ENCODE measurements at regions not wholly inside any gene's neighbourhood (a gene's known extent, or its start where the extent isn't known, plus 50 kb on each side); places are given as distances from the start of the nearest gene placed in this dataset.

DNA sequence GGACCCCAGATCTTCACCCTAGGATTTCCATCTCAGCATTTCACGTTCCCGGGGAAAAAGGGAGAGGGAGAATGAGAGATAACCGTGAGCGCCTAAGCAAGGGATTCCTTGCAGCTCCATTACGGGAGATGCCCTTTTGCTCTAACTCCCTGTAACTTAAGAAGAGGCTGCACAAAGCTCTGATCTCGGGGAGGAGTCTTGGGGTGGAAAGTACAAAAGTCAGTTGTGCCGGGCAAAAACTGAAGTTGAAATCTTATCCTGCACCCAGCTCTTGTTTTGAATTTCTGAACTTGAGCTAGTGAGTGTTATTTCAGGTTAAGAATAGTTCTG lies 256.4 kb upstream of the SOX21 start:
- DNase-seq = no peak

DNA sequence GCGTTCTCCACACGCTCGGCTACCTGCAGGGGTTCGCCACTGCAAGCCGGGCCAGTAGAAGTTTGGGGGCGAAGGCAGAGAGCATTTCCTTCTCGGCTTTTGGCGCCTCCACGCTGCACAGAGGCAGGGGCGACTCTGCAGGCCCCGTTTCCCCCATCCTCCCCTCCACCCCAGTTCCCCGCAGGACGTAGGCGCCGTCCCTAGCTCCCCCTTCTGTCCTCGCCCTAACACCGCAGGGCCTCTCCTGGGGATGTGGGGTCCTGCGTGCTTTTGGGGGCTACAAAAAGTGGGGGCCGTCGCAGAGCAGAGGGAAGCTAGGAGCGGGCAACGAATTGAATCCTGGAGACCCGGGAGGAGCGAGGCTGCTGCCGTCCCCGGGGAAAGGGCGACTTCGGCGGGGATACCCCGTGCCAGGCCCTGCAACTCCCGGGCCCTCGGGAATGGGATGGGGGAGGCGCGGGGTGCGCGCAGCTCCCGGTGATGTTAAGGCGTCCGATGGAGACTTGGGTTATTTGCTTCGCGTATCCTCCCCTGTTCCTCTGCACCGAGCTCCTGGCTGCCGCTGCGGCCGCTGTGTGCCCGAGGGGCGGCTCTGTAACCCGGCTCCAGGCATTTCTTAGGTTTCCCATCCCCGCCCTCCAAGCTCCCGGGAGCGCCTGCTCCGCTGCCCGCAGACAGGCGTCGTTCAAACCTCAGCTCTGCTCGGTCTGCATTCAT lies 255.9 kb upstream of the SOX21 start:
- no peak for DNase-seq

DNA sequence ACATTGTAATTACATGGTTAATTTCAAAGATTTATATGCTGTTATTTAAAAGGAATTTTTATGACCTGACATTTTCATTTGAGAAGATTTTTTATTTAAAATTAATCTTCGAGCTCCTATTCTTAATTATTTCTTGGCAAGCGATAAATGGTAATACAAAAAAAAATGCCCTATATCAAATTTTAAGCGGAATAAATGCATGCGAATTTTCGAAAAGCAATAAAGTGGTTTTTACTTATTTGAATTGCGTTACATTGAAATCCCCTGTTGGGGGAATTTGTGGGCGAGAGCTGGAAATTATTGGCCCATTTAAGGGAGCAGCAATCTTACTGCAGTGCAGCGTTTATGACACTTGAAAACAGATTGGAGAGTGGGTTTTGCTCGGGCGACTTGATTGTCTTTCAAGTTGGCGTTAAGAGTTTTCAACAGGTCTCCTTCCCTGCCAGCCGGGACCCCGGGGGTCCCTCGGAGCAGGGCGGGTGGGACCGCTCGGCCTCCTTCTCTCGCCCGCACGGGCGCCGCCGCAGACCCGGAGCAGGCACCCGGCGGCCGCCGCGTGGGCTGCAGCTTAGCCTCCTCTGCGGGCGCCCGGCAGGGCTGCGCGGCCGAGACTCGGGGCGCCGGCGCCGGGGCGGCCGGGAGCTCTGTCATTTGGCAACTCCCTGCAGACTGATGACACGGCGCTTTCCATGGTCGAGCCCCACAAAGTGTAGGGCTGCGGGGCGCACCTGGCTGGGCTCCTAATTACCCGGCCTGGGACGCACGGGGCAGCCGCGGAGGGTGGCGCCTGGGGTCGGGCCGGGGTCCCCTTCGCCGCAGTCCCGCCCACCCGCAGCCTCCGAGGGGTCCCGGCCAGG lies 255.1 kb upstream of the SOX21 start:
- DNase-seq = peak; percentile 5 to 12

DNA sequence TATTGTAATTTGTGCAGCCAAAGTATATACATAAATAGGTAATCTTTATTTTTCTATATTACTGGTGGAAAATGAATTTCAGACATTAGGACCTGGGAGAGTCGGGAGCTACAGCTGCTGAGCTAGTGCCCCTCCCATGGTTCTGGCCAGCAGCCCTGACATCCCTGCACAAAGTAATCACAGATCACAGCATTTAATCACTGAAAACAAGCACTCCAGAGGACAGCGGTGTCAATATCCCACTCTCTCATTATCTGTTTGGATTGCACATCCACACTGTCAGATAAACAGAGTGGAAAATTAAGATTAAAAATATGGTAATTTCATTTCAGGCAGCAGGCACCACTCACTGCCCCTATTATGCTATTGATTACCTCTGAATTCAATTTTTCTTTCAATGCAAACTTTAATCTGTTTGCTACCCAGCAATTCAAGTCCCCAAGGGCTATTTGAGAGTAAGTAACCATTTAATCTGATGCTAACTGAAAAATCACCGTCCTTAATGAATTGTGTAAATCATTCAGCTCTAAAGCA lies 254.1 kb upstream of the SOX21 start:
- no peak for DNase-seq

DNA sequence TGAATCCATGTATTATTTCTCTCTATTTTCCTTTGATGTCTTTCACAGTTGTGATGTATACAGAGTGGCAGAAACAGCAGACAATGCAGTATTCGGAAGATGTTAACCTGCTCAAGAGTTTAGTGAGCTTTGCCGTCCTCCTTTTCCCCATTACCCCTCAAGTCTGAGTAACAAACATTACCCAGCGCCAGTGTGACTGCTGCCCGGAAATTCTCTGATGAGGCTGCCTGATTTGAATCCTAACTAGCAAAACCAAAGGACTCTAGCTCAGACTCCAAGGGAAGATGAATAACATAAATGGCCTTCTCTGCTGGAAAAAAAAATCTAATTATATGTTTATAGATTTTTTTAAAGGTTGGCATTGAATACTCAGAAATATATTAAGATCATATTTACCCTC lies 247.3 kb upstream of the SOX21 start:
- no peak for DNase-seq

DNA sequence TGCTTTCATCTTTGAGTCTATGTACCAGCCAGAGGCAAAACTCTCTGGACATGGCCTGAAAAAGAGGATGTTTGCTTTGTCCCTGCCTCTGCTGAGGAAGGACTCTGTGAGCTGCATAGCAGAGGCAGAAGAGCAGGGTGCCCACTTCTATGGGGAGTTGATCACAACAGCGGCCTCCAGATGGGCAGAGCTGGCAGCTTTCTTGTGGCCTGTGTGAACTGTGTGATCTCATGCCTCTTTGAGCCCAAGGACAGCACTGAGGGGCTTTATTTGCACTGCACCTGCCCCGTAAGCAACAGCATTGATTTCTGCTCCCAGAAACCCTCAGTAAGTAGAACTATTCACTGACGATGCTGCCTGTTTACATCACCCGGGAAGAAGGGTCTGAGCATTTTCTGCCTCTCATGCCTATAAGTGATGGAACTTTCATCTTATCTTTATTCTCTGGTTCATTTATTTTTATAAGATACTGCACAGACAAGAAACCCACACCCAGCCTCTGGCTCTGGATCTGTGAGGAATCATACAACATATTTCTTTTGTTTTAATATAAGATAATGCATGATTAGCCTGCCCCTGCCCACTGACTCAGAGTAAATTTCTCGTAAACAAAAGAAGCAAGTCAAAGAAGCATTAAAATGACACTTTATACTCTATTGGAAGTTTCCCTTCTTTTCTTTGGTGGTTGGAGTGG lies 244.2 kb upstream of the SOX21 start:
- no peak for DNase-seq

DNA sequence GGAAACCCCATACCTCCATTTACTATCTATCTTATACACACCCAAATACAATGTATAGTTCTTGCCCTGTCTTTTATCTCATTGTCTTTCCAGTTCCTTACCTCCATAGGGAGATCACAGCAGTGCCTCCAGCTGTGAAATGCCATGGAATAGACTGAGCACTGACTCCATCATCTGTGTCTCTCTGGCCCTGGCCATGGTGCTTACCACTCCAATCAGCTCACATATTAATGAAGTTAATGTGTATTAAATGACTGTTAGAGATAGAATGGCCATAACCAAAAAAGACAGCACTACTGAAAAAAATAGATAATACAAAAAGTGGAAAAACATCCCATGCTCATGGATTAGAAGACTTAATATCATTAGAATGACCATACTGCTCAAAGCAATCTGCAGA lies 240.4 kb upstream of the SOX21 start:
- no peak for DNase-seq

DNA sequence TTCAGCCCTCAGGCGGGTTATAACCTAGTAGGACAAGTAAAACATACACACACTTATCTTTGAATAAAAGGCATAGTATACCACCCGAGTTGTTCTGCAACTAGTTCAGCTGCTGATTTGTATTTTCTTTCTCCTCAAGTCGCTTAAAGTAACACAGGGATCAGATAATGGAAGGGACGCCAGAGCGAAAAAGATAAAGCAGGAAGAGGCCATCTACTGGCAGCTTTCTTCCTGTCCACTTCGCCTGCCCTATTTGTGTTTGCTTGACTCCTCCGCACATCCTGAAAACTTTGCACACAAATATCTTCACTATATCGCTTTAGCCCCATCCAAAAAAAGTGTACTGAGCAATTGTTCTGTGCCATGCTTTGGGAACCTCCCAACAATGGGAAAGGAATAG lies 238.0 kb upstream of the SOX21 start:
- DNase-seq = no peak

DNA sequence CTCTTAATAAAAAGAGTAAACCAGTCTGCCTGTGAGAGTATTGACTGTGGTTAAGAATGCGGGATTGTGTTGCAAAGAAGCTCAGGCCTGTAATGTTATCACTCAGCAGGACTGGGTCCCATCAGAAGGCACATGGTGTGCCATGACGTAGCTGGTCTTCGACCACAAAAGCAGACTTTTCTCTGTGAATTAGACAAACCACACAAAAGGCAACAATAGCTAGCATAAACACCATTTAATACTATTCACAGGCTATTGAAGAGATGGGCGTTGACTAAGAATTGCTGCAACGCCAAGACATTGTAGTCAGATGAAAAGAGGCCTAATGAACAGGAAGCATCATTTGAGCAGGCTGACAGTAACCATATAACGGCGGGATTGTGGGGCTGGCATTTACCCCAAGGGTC lies 235.6 kb upstream of the SOX21 start:
- DNase-seq = no peak

DNA sequence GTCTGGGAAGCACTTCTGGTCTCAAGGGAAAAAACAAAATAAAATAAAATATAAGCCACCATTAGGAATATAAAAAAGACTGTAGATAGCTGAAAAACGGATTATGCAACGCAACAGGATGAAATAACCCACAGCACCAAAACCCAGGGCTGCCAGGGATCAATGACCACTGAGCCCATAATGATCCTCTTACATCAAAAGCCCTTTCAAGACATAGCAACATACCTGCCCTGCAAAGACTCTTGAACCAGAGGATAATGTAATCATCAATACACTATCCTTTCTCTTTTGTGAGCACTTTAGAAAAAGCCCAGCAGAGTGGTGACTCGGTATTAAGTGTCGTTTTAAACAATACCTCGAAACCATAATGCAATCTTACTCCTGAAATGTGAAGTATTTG lies 235.0 kb upstream of the SOX21 start:
- no peak for DNase-seq

DNA sequence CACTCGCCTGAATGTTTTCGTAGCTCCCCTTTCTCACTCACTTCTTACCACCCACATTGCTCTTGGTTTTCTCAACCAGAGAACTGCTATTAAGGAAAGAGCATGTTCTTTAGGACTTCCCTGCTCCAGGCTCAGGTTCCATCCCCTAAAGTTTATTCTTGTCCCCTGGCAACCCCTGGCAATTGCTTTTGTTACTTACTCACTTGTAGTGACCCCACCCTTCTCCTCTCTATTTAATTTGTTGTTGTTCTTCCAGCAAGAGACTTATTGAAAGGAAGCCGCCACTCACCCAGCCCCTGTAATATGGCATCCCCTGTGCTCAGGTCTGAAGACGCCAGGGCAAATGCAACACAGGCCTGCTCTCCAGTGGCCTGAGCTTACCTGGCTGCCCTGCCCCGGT lies 233.7 kb upstream of the SOX21 start:
- no peak for DNase-seq

DNA sequence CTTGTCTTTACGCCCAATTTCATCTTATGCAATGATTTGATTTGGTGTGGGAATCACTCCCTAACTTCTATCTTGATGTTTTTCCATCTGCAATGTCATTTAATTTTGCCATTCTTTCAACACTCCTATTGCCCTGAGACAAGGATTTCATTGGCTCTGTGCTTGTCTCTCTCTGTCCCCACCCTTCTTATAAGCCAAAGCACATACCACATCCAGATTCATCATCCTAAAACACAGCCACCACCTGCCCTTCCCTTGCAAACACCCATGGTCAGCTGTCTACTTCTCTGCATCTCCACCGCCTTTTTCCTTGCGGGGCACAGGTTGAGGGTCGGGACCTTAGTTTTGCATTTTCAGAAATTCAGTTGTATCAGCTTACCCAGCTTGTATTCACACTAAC lies 225.8 kb upstream of the SOX21 start:
- no peak for DNase-seq

DNA sequence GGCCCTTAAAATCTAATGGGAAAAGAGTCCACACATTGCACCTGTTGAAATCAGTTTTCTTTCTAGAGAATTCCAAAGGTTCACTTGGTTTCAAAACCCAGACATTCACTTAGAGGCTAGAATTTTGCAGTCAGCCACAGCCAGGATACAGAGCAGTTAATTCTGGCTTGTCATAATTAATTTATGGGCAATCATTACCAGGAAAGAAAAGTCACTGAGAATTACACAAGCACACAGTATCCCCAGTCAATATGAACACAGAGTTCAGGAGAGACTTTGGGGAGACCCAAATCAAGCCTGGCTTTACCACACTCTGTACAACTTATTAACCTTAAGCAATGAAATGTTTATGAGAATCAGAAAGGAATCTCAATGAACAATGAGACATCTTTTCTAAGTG lies 224.3 kb upstream of the SOX21 start:
- DNase-seq = no peak

DNA sequence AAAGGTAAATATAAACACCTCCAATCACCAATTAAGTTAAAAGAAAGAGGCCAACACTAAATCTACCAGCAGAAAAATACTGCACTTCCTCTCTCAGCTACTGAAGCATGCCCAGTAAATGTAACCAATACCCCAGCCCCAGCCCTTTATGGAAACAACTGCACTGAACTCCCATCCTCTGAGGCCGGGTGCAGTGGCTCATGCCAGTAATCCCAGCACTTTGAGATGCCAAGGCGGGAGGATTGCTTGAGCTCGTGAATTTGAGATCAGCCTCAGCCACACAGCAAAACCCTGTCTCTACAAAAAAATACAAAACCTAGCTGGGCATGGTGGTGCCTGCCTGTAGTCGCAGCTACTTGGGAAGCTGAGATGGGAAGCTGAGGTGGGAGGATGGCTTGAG lies 221.6 kb upstream of the SOX21 start:
- no peak for DNase-seq

DNA sequence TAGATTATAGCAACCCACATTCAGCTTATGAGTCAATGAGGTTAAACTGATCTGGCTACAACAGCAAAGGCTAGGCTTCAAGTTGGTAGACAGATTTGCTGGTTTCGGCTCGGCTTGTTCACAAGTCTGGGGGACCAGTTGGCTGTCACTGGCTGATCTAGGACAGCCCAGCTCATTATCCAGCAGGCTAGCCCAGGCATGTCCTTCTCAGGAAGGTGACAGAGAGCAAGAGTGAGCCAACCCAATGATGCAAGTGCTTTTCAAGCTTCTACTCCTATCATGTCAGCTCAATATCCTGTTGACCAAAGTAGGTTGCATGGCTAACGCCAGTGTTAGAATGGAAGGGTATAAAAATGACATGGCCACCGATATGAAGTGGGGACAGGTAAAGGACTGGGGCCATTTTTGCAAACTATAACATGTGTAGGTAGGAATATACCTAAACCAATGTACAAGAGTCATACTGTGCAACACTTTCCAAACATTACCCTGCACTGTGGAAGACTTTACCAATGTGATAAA lies 220.9 kb upstream of the SOX21 start:
- DNase-seq = no peak

DNA sequence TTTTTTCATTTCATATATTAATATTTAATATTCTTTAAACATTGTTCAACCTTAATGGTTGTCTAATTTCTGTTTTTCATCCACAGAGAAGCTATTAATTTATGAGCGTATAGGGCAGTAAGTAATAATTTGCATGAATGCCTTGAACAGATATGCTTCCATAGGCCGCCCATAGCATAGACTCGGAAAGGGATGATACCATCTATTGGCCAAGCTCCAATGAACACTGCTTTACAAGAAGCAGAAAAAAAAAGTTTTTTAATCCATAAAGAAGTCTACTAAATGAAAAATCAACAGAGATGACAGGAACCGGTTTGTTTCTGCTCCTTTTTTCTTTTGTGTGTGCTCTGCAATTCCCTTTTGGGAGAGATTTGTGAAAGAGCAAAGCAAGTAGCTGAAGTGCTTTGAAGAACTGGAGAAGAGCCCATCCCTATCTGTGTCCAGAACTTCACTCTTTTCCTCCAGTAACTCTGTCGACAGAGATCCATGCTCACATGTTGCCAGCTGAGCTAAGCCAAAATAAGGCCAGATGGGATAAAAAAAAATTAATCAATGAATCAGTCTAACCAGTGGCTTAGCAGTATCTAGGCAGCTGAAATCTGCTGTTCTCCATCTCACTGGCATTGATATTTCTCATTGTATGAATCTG lies 215.9 kb upstream of the SOX21 start:
- no peak for DNase-seq

DNA sequence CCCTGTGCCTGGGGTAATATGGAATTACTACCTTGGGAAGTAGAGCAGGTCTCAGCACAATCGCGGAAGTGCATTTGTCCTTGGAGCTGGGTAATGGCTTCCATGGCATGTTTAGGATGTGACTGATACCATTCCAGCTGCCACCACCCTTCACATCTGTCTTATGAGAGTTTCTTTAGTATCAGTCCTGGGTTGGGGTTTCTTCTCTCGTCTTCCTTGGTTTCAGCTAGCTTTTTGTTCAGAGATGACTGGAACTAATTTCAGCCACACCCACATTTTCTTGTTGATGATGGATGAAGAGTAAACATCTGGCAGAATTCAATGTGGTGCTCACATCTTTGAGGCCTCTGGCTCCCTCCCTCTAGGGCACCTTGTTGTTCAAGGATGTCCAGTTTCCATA lies 212.9 kb upstream of the SOX21 start:
- DNase-seq = no peak

DNA sequence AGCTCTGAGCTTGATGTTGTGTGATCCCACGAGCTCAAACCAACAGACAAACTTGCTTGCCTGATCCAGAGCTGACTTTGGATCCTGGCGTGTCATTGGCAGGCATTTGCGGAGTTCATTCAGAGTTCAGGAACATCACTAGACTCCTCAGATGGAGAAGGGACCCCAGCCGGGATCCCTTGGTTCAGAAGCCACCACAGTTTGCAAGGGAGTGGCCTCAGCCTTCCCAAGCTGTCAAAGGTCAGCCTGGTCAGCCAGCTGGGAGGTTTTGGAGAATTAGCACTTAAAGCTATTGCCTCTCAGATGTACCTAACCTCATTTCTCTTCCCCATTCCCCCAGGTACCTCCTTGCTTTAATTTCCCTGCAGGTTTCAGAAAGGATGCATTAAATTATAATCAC lies 208.8 kb upstream of the SOX21 start:
- DNase-seq = no peak

DNA sequence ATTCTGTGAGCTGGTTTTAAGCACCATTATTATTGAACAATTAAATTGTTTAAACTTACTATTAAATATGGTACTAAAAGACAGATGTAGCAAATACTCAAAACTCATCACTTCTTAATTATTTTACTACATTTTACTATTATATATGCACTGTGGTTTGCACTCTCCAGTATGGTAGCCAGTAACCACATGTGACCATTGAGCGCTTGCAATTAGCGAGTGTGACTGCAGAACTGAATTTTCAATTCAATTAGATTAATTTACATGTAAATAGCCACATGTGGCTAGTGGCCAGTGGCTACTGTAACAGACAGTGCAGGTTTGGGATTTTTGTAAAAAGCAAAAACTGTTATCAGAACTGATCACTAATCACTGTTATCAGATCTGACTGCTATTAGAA lies 208.2 kb upstream of the SOX21 start:
- no peak for DNase-seq

DNA sequence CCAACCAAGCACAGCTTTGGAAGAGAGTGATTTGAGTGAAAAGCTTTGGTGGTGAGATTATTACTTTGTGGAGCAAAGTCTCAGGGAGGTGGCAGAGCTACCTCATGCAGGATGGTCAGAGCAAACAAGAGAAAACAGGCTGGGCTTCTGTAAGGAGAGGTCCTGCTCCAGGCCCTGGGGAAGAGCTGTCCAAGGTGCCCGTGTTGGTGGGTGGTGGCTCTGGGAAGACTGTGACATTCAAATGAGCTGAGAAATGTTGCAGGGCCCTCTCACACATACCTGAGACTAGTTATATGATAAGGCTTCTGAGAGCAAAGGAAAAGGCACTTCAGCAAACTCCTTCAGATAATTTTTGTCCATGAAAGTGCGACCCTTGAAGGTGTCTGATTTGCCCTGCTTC lies 205.5 kb upstream of the SOX21 start:
- DNase-seq = no peak

DNA sequence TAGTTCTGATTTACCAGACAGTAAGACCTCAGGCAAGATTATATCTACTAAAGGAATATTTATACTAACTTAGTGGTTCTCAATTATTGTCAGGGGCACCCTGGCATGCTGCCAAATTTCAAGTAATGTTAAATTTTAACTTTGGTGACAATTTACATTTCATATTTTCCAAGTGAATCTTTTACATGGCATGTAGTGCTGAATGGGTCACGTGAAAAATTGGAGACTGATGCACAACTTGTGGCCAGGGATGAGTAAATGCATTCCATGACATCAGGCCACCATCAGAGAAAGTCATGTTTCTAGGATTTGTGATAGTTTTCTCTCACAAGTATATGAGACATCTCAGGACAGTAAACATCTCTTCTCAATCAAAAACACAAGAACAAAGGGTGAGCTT lies 202.6 kb upstream of the SOX21 start:
- no peak for DNase-seq

DNA sequence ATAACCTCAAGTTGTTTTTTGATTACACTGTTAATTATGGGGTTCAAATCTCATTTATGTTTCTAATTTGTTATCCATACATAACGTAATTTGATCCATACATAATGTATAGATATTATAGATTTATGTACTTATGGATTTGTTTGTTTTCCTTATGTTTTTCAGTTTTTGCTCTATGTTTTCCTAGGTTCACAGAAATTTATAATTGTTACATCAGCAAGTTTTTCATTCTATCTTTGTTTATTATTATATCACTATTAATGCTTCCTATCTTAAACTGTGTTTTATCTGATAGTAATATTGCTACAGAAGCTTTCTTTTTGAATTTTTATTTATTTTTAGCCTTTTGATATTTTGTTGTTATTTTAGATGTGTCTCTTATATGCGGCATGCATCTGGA lies 194.3 kb upstream of the SOX21 start:
- no peak for DNase-seq
